ENCODE measurements at regions not wholly inside any gene's neighbourhood (a gene's known extent, or its start where the extent isn't known, plus 50 kb on each side); places are given as distances from the start of the nearest gene placed in this dataset.

DNA sequence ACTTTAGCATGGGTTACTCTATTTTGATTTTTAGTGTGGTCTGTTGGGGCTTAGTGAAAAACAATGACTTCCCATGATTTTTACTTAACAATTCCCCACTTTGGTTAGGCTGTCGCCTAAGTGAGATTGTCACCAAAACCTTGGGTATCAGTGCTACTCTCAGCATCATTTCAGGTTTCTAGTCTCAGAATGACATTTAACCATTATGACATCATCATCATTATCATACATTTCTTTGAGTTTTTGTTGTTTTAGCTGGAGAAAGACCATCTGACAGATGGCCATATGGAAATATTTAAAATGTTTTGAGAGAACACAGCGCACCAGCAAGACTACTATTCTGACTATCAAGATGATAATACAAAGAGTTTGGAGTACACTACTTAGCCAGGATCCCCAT lies 551.0 kb upstream of the PTPRD start:
- TF ChIP-seq, protein P1, sequence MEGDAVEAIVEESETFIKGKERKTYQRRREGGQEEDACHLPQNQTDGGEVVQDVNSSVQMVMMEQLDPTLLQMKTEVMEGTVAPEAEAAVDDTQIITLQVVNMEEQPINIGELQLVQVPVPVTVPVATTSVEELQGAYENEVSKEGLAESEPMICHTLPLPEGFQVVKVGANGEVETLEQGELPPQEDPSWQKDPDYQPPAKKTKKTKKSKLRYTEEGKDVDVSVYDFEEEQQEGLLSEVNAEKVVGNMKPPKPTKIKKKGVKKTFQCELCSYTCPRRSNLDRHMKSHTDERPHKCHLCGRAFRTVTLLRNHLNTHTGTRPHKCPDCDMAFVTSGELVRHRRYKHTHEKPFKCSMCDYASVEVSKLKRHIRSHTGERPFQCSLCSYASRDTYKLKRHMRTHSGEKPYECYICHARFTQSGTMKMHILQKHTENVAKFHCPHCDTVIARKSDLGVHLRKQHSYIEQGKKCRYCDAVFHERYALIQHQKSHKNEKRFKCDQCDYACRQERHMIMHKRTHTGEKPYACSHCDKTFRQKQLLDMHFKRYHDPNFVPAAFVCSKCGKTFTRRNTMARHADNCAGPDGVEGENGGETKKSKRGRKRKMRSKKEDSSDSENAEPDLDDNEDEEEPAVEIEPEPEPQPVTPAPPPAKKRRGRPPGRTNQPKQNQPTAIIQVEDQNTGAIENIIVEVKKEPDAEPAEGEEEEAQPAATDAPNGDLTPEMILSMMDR (IDR thresholded peaks at IDR 0.05 in 4 of 5, conservative IDR thresholded peaks at IDR 0.05 in 1 of 5), result no peak
- TF ChIP-seq POLR2A (IDR thresholded peaks at IDR 0.05), result no peak
